ENCODE measurements at regions not wholly inside any gene's neighbourhood (a gene's known extent, or its start where the extent isn't known, plus 50 kb on each side); places are given as distances from the start of the nearest gene placed in this dataset.

DNA sequence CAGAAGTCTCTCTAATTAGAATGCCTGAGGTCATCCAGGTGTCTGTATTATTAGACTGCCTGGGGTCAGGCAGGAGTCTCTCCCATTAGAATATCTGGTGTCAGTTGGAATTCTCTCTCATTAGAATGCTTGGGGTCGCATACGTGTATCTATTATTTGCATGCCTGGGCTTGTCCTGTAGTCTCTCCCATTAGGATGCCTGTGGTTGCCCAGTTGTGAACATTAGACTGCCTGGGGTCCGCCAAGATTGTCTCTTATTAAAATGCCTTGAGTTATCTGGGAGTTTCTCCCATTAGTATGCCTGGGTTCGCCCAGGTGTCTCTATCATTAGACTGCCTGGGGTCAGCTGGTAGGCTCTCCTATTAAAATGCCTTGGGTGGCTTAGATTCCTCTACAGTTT is 1494.7 kb downstream of the UQCRFS1 start:
- TF ChIP-seq, protein P1, sequence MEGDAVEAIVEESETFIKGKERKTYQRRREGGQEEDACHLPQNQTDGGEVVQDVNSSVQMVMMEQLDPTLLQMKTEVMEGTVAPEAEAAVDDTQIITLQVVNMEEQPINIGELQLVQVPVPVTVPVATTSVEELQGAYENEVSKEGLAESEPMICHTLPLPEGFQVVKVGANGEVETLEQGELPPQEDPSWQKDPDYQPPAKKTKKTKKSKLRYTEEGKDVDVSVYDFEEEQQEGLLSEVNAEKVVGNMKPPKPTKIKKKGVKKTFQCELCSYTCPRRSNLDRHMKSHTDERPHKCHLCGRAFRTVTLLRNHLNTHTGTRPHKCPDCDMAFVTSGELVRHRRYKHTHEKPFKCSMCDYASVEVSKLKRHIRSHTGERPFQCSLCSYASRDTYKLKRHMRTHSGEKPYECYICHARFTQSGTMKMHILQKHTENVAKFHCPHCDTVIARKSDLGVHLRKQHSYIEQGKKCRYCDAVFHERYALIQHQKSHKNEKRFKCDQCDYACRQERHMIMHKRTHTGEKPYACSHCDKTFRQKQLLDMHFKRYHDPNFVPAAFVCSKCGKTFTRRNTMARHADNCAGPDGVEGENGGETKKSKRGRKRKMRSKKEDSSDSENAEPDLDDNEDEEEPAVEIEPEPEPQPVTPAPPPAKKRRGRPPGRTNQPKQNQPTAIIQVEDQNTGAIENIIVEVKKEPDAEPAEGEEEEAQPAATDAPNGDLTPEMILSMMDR (IDR thresholded peaks at IDR 0.05) = no peak
- no peak for TF ChIP-seq POLR2A (IDR thresholded peaks at IDR 0.05)

Data from heart left ventricle (tissue), 13 donors.